GM06990 (cell line): ENCODE measurements at regions not wholly inside any gene's neighbourhood (a gene's known extent, or its start where the extent isn't known, plus 50 kb on each side); places are given as distances from the start of the nearest gene placed in this dataset.

Experiments used
- DNase-seq: peaks from one replicate; pipeline ENCODE4 v3.0.0-alpha.2; 2011; ENCODE audit not compliant: insufficient read length; ENCODE audit errors: extremely low read depth
- H3K27me3 ChIP-seq: replicated peaks from 2 replicates; pipeline ENCODE4 v1.6.0; 2011; ENCODE audit warnings: low read length; ENCODE audit not compliant: control insufficient read depth, insufficient read depth
- H3K36me3 ChIP-seq: 2 replicates; pipeline ENCODE4 v1.5.1; 2011; ENCODE audit warnings: low read length; ENCODE audit not compliant: control insufficient read depth, insufficient read depth
- H3K4me3 ChIP-seq: replicated peaks from 2 replicates; pipeline ENCODE4 v1.5.1; 2011; ENCODE audit warnings: low read depth, mild to moderate bottlenecking, control low read depth, low read length
- CTCF ChIP-seq: IDR thresholded peaks from 2 replicates; pipeline ENCODE4 v1.5.1; 2011; ENCODE audit warnings: low read length, control low read depth, mild to moderate bottlenecking, inconsistent platforms; ENCODE audit not compliant: insufficient read depth, poor library complexity, severe bottlenecking

DNA sequence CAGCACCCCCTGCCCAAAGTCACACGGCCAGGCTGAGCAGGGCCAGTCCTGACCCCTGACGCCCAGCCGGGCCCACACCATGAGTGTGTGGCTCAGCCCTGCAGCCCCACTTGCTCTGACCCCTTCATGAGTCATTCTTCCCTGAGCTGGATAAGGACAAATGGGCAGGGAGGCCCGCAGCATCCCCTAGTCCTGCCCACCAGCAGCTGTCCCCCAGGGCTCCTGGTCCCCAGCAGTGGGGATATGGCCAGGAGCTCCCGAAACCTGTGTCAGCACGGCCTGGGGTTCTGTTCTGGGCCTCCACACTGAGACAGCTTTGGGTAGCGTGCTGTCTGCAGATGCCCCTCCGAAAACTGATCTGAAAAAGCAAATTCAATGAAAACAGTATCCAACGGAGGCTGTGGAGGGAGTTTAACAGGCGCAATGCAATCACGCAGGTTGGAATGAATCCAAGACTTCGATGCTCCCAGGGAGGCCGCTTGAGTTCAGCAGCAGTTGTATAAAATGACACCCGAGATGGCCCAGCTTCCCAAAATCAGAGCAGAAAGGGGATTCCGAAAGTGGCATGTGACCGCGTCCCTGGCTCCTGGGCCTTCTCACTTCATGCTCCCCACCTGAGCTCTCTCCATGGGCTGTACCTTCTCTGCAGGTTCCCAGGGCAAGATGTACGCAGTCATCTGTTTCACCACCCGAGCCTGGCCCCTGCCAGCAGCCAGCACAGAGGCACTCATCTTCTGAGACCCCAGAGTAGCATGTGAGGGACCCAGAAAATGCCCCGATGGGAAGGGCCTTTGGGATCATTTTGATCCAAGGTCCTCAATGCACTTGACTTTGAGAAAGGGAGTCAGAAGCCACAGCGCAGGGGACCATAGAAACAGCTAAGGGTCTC lies 214.1 kb downstream of the USP6NL start:
- no peak overlapping the region for H3K4me3 ChIP-seq
- DNase-seq = no peak
- no peaks in the 10 kb centered on the region for H3K36me3 ChIP-seq
- H3K27me3 ChIP-seq = peaks cover 1% of the 10 kb centered on the region
- no peak for TF ChIP-seq CTCF

DNA sequence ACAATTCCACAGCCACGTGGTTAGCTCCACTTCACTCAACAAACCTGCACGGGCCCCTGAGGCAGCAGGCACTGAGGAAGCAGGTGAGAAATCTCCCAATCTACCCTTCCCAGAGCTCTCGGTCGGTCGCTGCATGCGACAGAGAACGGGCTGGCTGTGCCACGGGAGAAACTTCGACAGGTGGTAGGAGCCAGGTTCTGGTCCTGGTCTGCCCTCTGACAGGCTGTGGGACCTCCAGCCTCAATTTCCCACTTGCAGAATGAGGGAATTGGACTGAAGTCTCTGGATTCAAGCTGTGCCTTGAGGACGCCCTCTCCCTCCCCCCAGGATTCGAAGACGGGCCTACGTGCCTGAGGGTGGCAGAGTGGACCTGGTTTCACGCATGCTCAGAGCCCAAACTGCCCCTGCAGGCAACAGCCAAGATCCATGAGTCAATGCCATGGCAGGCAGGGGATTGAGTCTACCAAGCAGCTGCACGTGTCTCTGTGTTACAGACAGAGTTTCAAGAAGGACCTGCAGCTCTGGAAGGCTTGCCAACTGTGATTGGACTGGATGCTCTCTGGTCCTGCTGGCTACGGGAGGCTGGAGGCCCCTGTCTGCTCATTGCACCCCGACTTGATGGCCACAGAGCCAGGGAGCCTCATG lies 215.0 kb downstream of the USP6NL start:
- Histone ChIP-seq H3K27me3 (peaks cover 1% of the 10 kb centered on the region), H3K36me3 (no peaks in the 10 kb centered on the region), H3K4me3 (no peak overlapping the region)
- DNase-seq = no peak
- TF ChIP-seq CTCF = no peak

GRCh38 chr10:11395581-11396310 lies 215.7 kb downstream of the USP6NL start:
- TF ChIP-seq CTCF = no peak
- Histone ChIP-seq H3K4me3 (no peak overlapping the region), H3K36me3 (no peaks in the 10 kb centered on the region), H3K27me3 (peaks cover 1% of the 10 kb centered on the region)
- DNase-seq = no peak

GRCh38 chr10:11395161-11395560 lies 216.3 kb downstream of the USP6NL start:
- H3K27me3 ChIP-seq = peaks cover 1% of the 10 kb centered on the region
- no peaks in the 10 kb centered on the region for H3K36me3 ChIP-seq
- DNase-seq = no peak
- TF ChIP-seq CTCF = no peak
- H3K4me3 ChIP-seq = no peak overlapping the region

- TF ChIP-seq CTCF = no peak
- no peak for DNase-seq
- Histone ChIP-seq H3K4me3 (no peak overlapping the region), H3K36me3 (no peaks in the 10 kb centered on the region), H3K27me3 (peaks cover 1% of the 10 kb centered on the region)
These were observed 217.6 kb downstream of the USP6NL start for GRCh38 chr10:11393858-11394257.
